ENCODE measurements at regions not wholly inside any gene's neighbourhood (a gene's known extent, or its start where the extent isn't known, plus 50 kb on each side); places are given as distances from the start of the nearest gene placed in this dataset.
"Not testable (repeated sequence)": the region's sequence is repeated elsewhere in the genome, so short reads cannot be mapped to it uniquely, and the experiment has no call there.

- not testable (repeated sequence) for H3K9me3 ChIP-seq (ENCODE audit: severe bottlenecking); H3K27ac ChIP-seq (ENCODE audit: poor library complexity, severe bottlenecking); H3K4me1 ChIP-seq (ENCODE audit: insufficient read depth, poor library complexity, severe bottlenecking); H3K4me3 ChIP-seq (ENCODE audit: severe bottlenecking); H3K36me3 ChIP-seq (ENCODE audit: low read depth); DNase-seq (ENCODE audit: low spot score); H3K27me3 ChIP-seq (ENCODE audit: insufficient read depth, poor library complexity, severe bottlenecking); ATAC-seq (ENCODE audit: low read depth)
These were observed 168.5 kb upstream of the FAM72C start for GRCh38 chr1:144140243-144140642.

- not testable (repeated sequence) for H3K27ac ChIP-seq (ENCODE audit: poor library complexity, severe bottlenecking); H3K4me1 ChIP-seq (ENCODE audit: insufficient read depth, poor library complexity, severe bottlenecking); H3K9me3 ChIP-seq (ENCODE audit: severe bottlenecking)
These were observed 133.2 kb upstream of the FAM72C start for GRCh38 chr1:144105006-144105405.

GRCh38 chr1:144104000-144104677 lies 132.4 kb upstream of the FAM72C start:
- ATAC-seq (ENCODE audit: low read depth) (peak; percentile 15; the same call in 1 of the 3 replicates), DNase-seq (ENCODE audit: low spot score) (peak; percentile 99)
- H3K27me3 ChIP-seq (ENCODE audit: insufficient read depth, poor library complexity, severe bottlenecking); H3K4me3 ChIP-seq (ENCODE audit: severe bottlenecking); H3K27ac ChIP-seq (ENCODE audit: poor library complexity, severe bottlenecking); H3K9me3 ChIP-seq (ENCODE audit: severe bottlenecking); H3K36me3 ChIP-seq (ENCODE audit: low read depth); H3K4me1 ChIP-seq (ENCODE audit: insufficient read depth, poor library complexity, severe bottlenecking): not testable (repeated sequence)

More at GRCh38 chr1:144105006-144105405, 133.2 kb upstream of the FAM72C start:
- DNase-seq (ENCODE audit: low spot score), result peak; percentile 68
- H3K27me3 ChIP-seq (ENCODE audit: insufficient read depth, poor library complexity, severe bottlenecking); ATAC-seq (ENCODE audit: low read depth); H3K4me3 ChIP-seq (ENCODE audit: severe bottlenecking); H3K36me3 ChIP-seq (ENCODE audit: low read depth): not testable (repeated sequence)

- H3K4me3 ChIP-seq (ENCODE audit: severe bottlenecking); H3K27ac ChIP-seq (ENCODE audit: poor library complexity, severe bottlenecking); H3K4me1 ChIP-seq (ENCODE audit: insufficient read depth, poor library complexity, severe bottlenecking); H3K9me3 ChIP-seq (ENCODE audit: severe bottlenecking); H3K27me3 ChIP-seq (ENCODE audit: insufficient read depth, poor library complexity, severe bottlenecking); H3K36me3 ChIP-seq (ENCODE audit: low read depth): not testable (repeated sequence)
- ATAC-seq (ENCODE audit: low read depth) (peak; percentile 18; the same call in 2 of the 3 replicates), DNase-seq (ENCODE audit: low spot score) (peak; percentile 99)
These were observed 131.5 kb upstream of the FAM72C start for GRCh38 chr1:144103156-144103880.

- not testable (repeated sequence) for H3K36me3 ChIP-seq (ENCODE audit: low read depth); H3K4me1 ChIP-seq (ENCODE audit: insufficient read depth, poor library complexity, severe bottlenecking); H3K27ac ChIP-seq (ENCODE audit: poor library complexity, severe bottlenecking); H3K4me3 ChIP-seq (ENCODE audit: severe bottlenecking); H3K9me3 ChIP-seq (ENCODE audit: severe bottlenecking); H3K27me3 ChIP-seq (ENCODE audit: insufficient read depth, poor library complexity, severe bottlenecking)
- ATAC-seq (ENCODE audit: low read depth), result peak; percentile 15; the same call in 1 of the 3 replicates
- DNase-seq (ENCODE audit: low spot score), result peak; percentile 86
These were observed 130.4 kb upstream of the FAM72C start for GRCh38 chr1:144102046-144102745.

- H3K27me3 ChIP-seq (ENCODE audit: insufficient read depth, poor library complexity, severe bottlenecking), result no peaks in the 10 kb centered on the region
- DNase-seq (ENCODE audit: low spot score) (peak; percentile 93), ATAC-seq (ENCODE audit: low read depth) (peak; percentile 58)
- no peak overlapping the region for H3K27ac ChIP-seq (ENCODE audit: poor library complexity, severe bottlenecking)
- H3K36me3 ChIP-seq (ENCODE audit: low read depth), result no peaks in the 10 kb centered on the region
- H3K4me1 ChIP-seq (ENCODE audit: insufficient read depth, poor library complexity, severe bottlenecking), result no peaks in the 10 kb centered on the region
- H3K9me3 ChIP-seq (ENCODE audit: severe bottlenecking), result peaks cover 4% of the 10 kb centered on the region
- TF ChIP-seq CTCF (IDR thresholded peaks at IDR 0.05; ENCODE audit: poor library complexity, severe bottlenecking), result no peak
- no peak overlapping the region for H3K4me3 ChIP-seq (ENCODE audit: severe bottlenecking)
These were observed 129.7 kb upstream of the FAM72C start for GRCh38 chr1:144101397-144102045.

GRCh38 chr1:144077167-144077841 lies 105.5 kb upstream of the FAM72C start:
- peak overlapping the region; percentile 24 for H3K4me3 ChIP-seq (ENCODE audit: severe bottlenecking)
- not testable (repeated sequence) for H3K4me1 ChIP-seq (ENCODE audit: insufficient read depth, poor library complexity, severe bottlenecking); H3K9me3 ChIP-seq (ENCODE audit: severe bottlenecking); H3K36me3 ChIP-seq (ENCODE audit: low read depth); H3K27me3 ChIP-seq (ENCODE audit: insufficient read depth, poor library complexity, severe bottlenecking); H3K27ac ChIP-seq (ENCODE audit: poor library complexity, severe bottlenecking); DNase-seq (ENCODE audit: low spot score); ATAC-seq (ENCODE audit: low read depth)

GRCh38 chr1:144076646-144077045 lies 104.9 kb upstream of the FAM72C start:
- not testable (repeated sequence) for DNase-seq (ENCODE audit: low spot score); H3K9me3 ChIP-seq (ENCODE audit: severe bottlenecking); H3K27ac ChIP-seq (ENCODE audit: poor library complexity, severe bottlenecking); H3K27me3 ChIP-seq (ENCODE audit: insufficient read depth, poor library complexity, severe bottlenecking); H3K36me3 ChIP-seq (ENCODE audit: low read depth); H3K4me1 ChIP-seq (ENCODE audit: insufficient read depth, poor library complexity, severe bottlenecking); H3K4me3 ChIP-seq (ENCODE audit: severe bottlenecking); ATAC-seq (ENCODE audit: low read depth)

GRCh38 chr1:144070394-144071053 lies 98.7 kb upstream of the FAM72C start:
- not testable (repeated sequence) for H3K4me1 ChIP-seq (ENCODE audit: insufficient read depth, poor library complexity, severe bottlenecking); H3K36me3 ChIP-seq (ENCODE audit: low read depth); ATAC-seq (ENCODE audit: low read depth); H3K4me3 ChIP-seq (ENCODE audit: severe bottlenecking); H3K27ac ChIP-seq (ENCODE audit: poor library complexity, severe bottlenecking); H3K27me3 ChIP-seq (ENCODE audit: insufficient read depth, poor library complexity, severe bottlenecking); H3K9me3 ChIP-seq (ENCODE audit: severe bottlenecking); DNase-seq (ENCODE audit: low spot score)

Data from RWPE2 (cell line).